H9 (cell line): ENCODE measurements at regions not wholly inside any gene's neighbourhood (a gene's known extent, or its start where the extent isn't known, plus 50 kb on each side); places are given as distances from the start of the nearest gene placed in this dataset.

ENCODE experiments used
- DNase-seq: peaks from one replicate; pipeline ENCODE4 v3.0.0-alpha.2; 2017
- H2AFZ ChIP-seq: one replicate; pipeline ENCODE4 v1.6.1; 2013; ENCODE audit warnings: mild to moderate bottlenecking, low read length, control low read depth, moderate library complexity
- H2AK5ac ChIP-seq: 2 replicates; pipeline ENCODE4 v1.6.1; 2013; ENCODE audit warnings: low read length, control low read depth, mixed read lengths; ENCODE audit not compliant: insufficient read length
- H2BK120ac ChIP-seq: one replicate; pipeline ENCODE4 v1.6.1; 2013; ENCODE audit warnings: low read depth, mild to moderate bottlenecking, low read length, control low read depth, inconsistent platforms; ENCODE audit not compliant: poor library complexity, severe bottlenecking
- H2BK12ac ChIP-seq: 2 replicates; pipeline ENCODE4 v1.6.1; 2013; ENCODE audit warnings: low read length, control low read depth, mixed read lengths, low read depth; ENCODE audit not compliant: insufficient read length
- H2BK15ac ChIP-seq: 2 replicates; pipeline ENCODE4 v1.6.1; 2013; ENCODE audit warnings: low read depth, low read length, control low read depth
- H2BK20ac ChIP-seq: one replicate; pipeline ENCODE4 v1.6.1; 2013; ENCODE audit warnings: low read depth, mild to moderate bottlenecking, low read length, control low read depth, inconsistent platforms; ENCODE audit not compliant: poor library complexity, severe bottlenecking
- H2BK5ac ChIP-seq: 2 replicates; pipeline ENCODE4 v1.6.1; 2013; ENCODE audit warnings: low read length, control low read depth, mixed read lengths; ENCODE audit not compliant: insufficient read length
- H3K14ac ChIP-seq: 2 replicates; pipeline ENCODE4 v1.6.1; 2013; ENCODE audit warnings: low read length, control low read depth; ENCODE audit not compliant: insufficient read depth
- H3K18ac ChIP-seq: 2 replicates; pipeline ENCODE4 v1.6.1; 2013; ENCODE audit warnings: low read depth, mild to moderate bottlenecking, mixed read lengths, low read length, control low read depth; ENCODE audit not compliant: insufficient read length
- H3K23ac ChIP-seq: 2 replicates; pipeline ENCODE4 v1.6.1; 2013; ENCODE audit warnings: low read length, control low read depth, mixed read lengths, low read depth; ENCODE audit not compliant: insufficient read length
- H3K23me2 ChIP-seq: 2 replicates; pipeline ENCODE4 v1.6.1; 2013; ENCODE audit warnings: low read depth, mild to moderate bottlenecking, mixed read lengths, low read length, control low read depth; ENCODE audit not compliant: insufficient read length, poor library complexity, severe bottlenecking
- H3K27ac ChIP-seq: 2 replicates; pipeline ENCODE4 v1.5.1; 2013; ENCODE audit warnings: low read length, control low read depth, mixed read lengths, low read depth; ENCODE audit not compliant: insufficient read length
- H3K27me3 ChIP-seq: 2 replicates; pipeline ENCODE4 v1.6.1; 2013; ENCODE audit warnings: low read length, control low read depth, inconsistent platforms; ENCODE audit not compliant: insufficient read depth
- H3K4ac ChIP-seq: 2 replicates; pipeline ENCODE4 v1.6.1; 2013; ENCODE audit warnings: low read depth, mild to moderate bottlenecking, control low read depth, inconsistent platforms, low read length, moderate library complexity
- H3K4me1 ChIP-seq: 2 replicates; pipeline ENCODE4 v1.6.1; 2013; ENCODE audit warnings: low read length, control low read depth, inconsistent platforms; ENCODE audit not compliant: insufficient read depth
- H3K4me2 ChIP-seq: 2 replicates; pipeline ENCODE4 v1.6.1; 2013; ENCODE audit warnings: low read length, control low read depth, mixed read lengths; ENCODE audit not compliant: insufficient read length, insufficient read depth
- H3K56ac ChIP-seq: 2 replicates; pipeline ENCODE4 v1.6.1; 2013; ENCODE audit warnings: low read depth, mild to moderate bottlenecking, mixed read lengths, low read length, control low read depth; ENCODE audit not compliant: insufficient read length
- H3K79me1 ChIP-seq: 2 replicates; pipeline ENCODE4 v1.6.1; 2013; ENCODE audit warnings: low read depth, mild to moderate bottlenecking, moderate library complexity, low read length, control low read depth, inconsistent platforms; ENCODE audit not compliant: insufficient read depth, poor library complexity, severe bottlenecking
- H3K79me2 ChIP-seq: 2 replicates; pipeline ENCODE4 v1.6.1; 2013; ENCODE audit warnings: low read length, control low read depth, inconsistent platforms; ENCODE audit not compliant: insufficient read depth
- H3K9ac ChIP-seq: 2 replicates; pipeline ENCODE4 v1.6.1; 2013; ENCODE audit warnings: low read length, control low read depth, mixed read lengths; ENCODE audit not compliant: insufficient read length; ENCODE audit errors: extremely low read depth
- H3K9me3 ChIP-seq: one replicate; pipeline ENCODE4 v1.6.1; 2013; ENCODE audit warnings: low read depth, low read length, inconsistent platforms; ENCODE audit not compliant: control insufficient read depth
- H3T11ph ChIP-seq: one replicate; pipeline ENCODE4 v1.6.1; 2013; ENCODE audit warnings: mild to moderate bottlenecking, low read length, control low read depth, inconsistent platforms
- H4K20me1 ChIP-seq: one replicate; pipeline ENCODE4 v1.6.1; 2013; ENCODE audit not compliant: control insufficient read depth, insufficient read length, insufficient read depth
- H4K5ac ChIP-seq: 2 replicates; pipeline ENCODE4 v1.6.1; 2013; ENCODE audit warnings: low read depth, mild to moderate bottlenecking, mixed read lengths, low read length, control low read depth; ENCODE audit not compliant: insufficient read length
- H4K8ac ChIP-seq: replicated peaks from 2 replicates; pipeline ENCODE4 v1.6.1; 2013; ENCODE audit warnings: low read length, control low read depth, mixed read lengths, low read depth; ENCODE audit not compliant: insufficient read length
- H4K91ac ChIP-seq: 2 replicates; pipeline ENCODE4 v1.6.1; 2013; ENCODE audit warnings: low read depth, mild to moderate bottlenecking, moderate library complexity, mixed read lengths, low read length, control low read depth; ENCODE audit not compliant: insufficient read length
- H3K27ac Mint-ChIP-seq, 3 experiments: 2 replicates in 2 of 3; 3 replicates in 1 of 3; pipeline ENCODE4 v1.8.0; 2020 to 2021; ENCODE audit warnings: mixed read lengths in 3 of 3, mild to moderate bottlenecking in 1 of 3, moderate library complexity in 1 of 3
- H3K27me3 Mint-ChIP-seq: 2 replicates; pipeline ENCODE4 v1.8.0; 2021; ENCODE audit warnings: low read depth, mild to moderate bottlenecking, moderate library complexity, mixed read lengths
- H3K36me3 Mint-ChIP-seq, 3 experiments: 2 replicates in 2 of 3; 3 replicates in 1 of 3; pipeline ENCODE4 v1.8.0; 2020 to 2021; ENCODE audit warnings: low read depth in 3 of 3, mixed read lengths in 3 of 3; ENCODE audit not compliant: insufficient read depth in 1 of 3
- H3K4me1 Mint-ChIP-seq, 2 experiments: 2 replicates each; pipeline ENCODE4 v1.8.0; 2020; ENCODE audit warnings: mixed read lengths in 2 of 2
- H3K4me3 Mint-ChIP-seq, 2 experiments: 2 replicates in 1 of 2; 3 replicates in 1 of 2; pipeline ENCODE4 v1.8.0; 2020 to 2021; ENCODE audit warnings: mild to moderate bottlenecking in 2 of 2, mixed read lengths in 2 of 2, moderate library complexity in 1 of 2
- H3K9me3 Mint-ChIP-seq, 2 experiments: 2 replicates in 1 of 2; 3 replicates in 1 of 2; pipeline ENCODE4 v1.8.0; 2020; ENCODE audit warnings: mild to moderate bottlenecking in 2 of 2, mixed read lengths in 2 of 2, moderate library complexity in 1 of 2
- CTCF ChIP-seq: fragments of 200-600 bp; sonication (generic); conservative IDR thresholded peaks from 3 replicates; pipeline ENCODE4 v1.8.0; 2021; ENCODE audit warnings: antibody characterized with exemption, mild to moderate bottlenecking
- WGBS: extraction: QIAGEN DNeasy Blood & Tissue Kit; methylation state at CpG from one replicate; pipeline ENCODE4 v1.1.7; 2013; ENCODE audit warnings: missing lambda C conversion rate, low lambda C conversion rate, mixed read lengths; ENCODE audit not compliant: insufficient read length; ENCODE audit errors: extremely low coverage; 5-methylcytosine and 5-hydroxymethylcytosine counted together

- no peak for TF ChIP-seq CTCF
- Histone ChIP-seq H3K23me2 (no peaks in the 10 kb centered on the region), H3K9me3 (no peaks in the 10 kb centered on the region), H4K20me1 (no peaks in the 10 kb centered on the region), H3T11ph (no peak overlapping the region), H3K27me3 (no peaks in the 10 kb centered on the region), H3K18ac (no peak overlapping the region), H3K56ac (no peak overlapping the region), H2AK5ac (no peak overlapping the region), H3K79me2 (no peaks in the 10 kb centered on the region), H3K4me1 (no peaks in the 10 kb centered on the region), H3K9ac (no peak overlapping the region), H3K79me1 (no peaks in the 10 kb centered on the region), H2AFZ (no peak overlapping the region), H3K23ac (no peak overlapping the region), H3K14ac (no peak overlapping the region), H3K4me2 (no peak overlapping the region), H3K27ac (no peak overlapping the region), H2BK120ac (no peak overlapping the region), H4K8ac (no peak overlapping the region), H4K91ac (no peak overlapping the region), H4K5ac (no peak overlapping the region), H2BK15ac (no peak overlapping the region), H3K4ac (no peak overlapping the region), H2BK5ac (no peak overlapping the region), H2BK20ac (no peak overlapping the region), H2BK12ac (no peak overlapping the region)
- H3K4me3 Mint-ChIP-seq: no peak overlapping the region
- no peaks in the 10 kb centered on the region for H3K4me1 Mint-ChIP-seq
- H3K36me3 Mint-ChIP-seq: no peaks in the 10 kb centered on the region
- H3K9me3 Mint-ChIP-seq: no peaks in the 10 kb centered on the region
- H3K27ac Mint-ChIP-seq: no peak overlapping the region
- no peak for DNase-seq
- WGBS: no CpG with 5 or more reads among the region's 3 CpGs
- H3K27me3 Mint-ChIP-seq: no peaks in the 10 kb centered on the region; the same call in 1 of the 2 replicates
These were observed 152.8 kb downstream of the CYSLTR2 start for GRCh38 chr13:48806522-48806921.
